PFSK-1 (cell line): ENCODE measurements at regions not wholly inside any gene's neighbourhood (a gene's known extent, or its start where the extent isn't known, plus 50 kb on each side); places are given as distances from the start of the nearest gene placed in this dataset.

Experiments used
- FOXP2 ChIP-seq: optimal IDR thresholded peaks from 2 replicates; pipeline ENCODE3; 2011; ENCODE audit warnings: borderline replicate concordance, control low read depth, inconsistent platforms; ENCODE audit not compliant: insufficient read depth; ENCODE audit errors: extremely low read length, extremely low read depth
- POLR2AphosphoS5 ChIP-seq: IDR thresholded peaks from 2 replicates; pipeline ENCODE4 v1.6.1; 2012; ENCODE audit warnings: low read depth, mild to moderate bottlenecking, control low read depth, low read length, moderate library complexity
- REST ChIP-seq, 2 experiments: IDR thresholded peaks; 2 replicates each; pipeline versions ENCODE4 v1.6.1 to v1.8.0; 2011 to 2012; ENCODE audit warnings: low read depth in 2 of 2, low read length in 2 of 2, control low read depth in 1 of 2, inconsistent platforms in 1 of 2, mild to moderate bottlenecking in 1 of 2, moderate library complexity in 1 of 2; ENCODE audit not compliant: insufficient read depth in 1 of 2
- SIN3A ChIP-seq: IDR thresholded peaks from 2 replicates; pipeline ENCODE4 v1.6.1; 2012; ENCODE audit warnings: mild to moderate bottlenecking, low read length, moderate library complexity, borderline replicate concordance; ENCODE audit not compliant: insufficient read depth
- TAF1 ChIP-seq: IDR thresholded peaks from 2 replicates; pipeline ENCODE4 v1.6.1; 2012; ENCODE audit warnings: low read length, control low read depth, borderline replicate concordance; ENCODE audit not compliant: insufficient read depth

DNA sequence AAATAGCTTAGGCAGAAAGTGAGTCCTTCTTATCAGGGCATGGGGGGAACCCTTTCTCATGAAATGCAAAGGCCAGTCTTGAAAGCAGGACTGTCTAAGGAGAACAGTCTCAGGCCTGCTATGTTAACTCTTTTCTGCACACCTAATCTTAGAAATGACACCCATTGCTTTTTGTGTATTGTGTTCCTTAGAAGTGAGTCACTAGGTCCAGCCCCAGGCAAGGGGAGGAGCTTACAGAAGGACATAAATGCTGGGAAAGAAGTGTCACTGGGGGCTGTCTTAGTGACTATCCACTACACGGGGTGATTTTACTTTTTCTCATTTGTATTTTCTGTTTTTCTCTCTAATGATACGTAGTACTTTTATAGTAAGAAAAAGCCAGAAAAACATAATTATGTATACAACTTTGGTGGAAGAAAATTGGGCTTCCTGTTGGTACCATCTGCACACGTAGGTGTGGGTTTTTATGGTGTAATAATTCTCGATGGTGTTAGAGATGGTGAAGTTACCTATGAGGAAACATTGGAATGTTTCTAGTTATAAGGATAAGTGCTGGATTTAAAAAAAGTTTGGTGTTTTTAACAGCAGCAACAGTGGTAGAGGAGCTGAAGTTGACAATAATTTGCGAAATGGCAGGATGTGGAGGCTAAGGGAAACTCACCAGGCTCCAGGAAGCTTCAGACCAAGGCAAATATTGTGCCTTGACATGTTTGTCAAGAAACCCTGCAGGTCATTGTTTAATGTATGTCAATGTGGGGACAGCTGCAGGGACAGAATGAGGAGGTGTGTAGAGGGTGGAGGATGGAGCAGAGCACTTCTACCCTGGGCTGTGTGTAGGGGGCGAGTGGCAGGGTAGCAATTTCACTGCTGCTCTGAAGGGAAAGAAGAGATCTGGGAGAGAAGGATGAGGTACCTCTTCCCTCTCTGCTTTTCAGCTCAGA is 214.9 kb downstream of the KTN1 start:
- TF ChIP-seq POLR2AphosphoS5 (no peak), REST (IDR thresholded peaks at IDR 0.05; ENCODE audit: insufficient read depth in 1 of 2, low read depth in 2 of 2, low read length in 2 of 2) (no peak), TAF1 (no peak)

- TF ChIP-seq POLR2AphosphoS5 (no peak), REST (IDR thresholded peaks at IDR 0.05; ENCODE audit: insufficient read depth in 1 of 2, low read depth in 2 of 2, low read length in 2 of 2) (no peak), TAF1 (no peak), SIN3A (no peak), FOXP2 (no peak)
Observed at GRCh38 chr14:55798406-55798805, 218.4 kb downstream of the KTN1 start.

DNA sequence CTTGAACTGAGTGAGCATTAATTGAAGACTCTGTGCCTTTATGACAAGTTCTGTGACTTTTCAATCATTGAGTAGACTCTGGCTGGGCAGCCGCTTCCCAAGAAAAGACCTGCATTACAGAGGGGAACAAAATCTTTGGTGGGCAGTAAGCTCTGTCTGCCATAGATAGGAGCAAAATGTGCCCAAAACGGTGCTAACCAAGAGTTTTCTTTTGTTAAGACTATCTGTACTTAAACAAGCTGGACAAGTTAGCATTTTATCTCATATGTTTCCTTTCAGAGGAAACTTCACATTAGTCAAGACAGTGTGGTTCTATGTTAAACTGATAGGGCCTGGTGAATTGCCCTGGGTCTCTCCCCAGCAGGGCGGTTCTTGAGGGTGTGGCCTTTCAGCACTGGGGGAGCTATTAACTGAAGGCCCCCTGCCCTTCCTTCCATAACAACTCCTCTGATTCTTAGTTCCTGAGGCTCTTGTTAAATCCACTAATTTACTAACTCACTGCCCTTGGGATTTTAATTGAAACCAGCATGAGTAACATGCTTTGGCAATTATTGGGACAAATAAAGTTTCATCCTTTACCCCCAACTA is 219.6 kb downstream of the KTN1 start:
- TF ChIP-seq TAF1 = no peak
- no peak for TF ChIP-seq POLR2AphosphoS5
- no peak for TF ChIP-seq FOXP2
- no peak for TF ChIP-seq SIN3A
- no peak for TF ChIP-seq REST (IDR thresholded peaks at IDR 0.05; ENCODE audit: insufficient read depth in 1 of 2, low read depth in 2 of 2, low read length in 2 of 2)

DNA sequence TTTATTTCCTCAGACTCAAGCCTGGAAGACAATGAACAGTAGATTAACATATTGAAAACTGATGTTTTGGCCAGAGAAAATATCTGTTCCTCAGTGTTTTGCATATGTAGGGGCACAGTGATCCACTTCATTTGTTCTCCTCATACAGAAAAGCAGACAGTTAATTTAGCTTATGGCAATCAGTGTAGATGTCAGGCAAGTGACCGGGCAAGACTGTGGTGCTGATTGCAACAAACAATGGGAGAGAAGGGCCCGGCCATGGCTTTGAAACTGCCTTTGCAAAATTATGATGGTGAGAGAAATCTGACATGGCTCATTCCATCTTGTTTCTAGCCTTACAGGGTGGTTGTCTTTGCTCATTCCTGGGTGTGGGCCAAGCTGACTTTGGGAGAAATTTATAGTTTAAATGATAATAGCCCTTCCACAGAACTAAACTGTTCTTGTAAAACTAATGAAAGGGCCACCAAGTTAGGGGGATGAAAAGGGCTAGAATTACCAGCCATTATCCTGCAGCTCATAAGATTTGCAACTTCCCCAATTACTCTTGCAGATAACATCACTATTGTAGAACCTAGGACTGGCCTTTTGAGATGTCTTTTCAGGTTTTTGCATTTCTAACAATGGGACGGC is 220.3 kb downstream of the KTN1 start:
- TF ChIP-seq FOXP2 (no peak), SIN3A (no peak), TAF1 (no peak)

DNA sequence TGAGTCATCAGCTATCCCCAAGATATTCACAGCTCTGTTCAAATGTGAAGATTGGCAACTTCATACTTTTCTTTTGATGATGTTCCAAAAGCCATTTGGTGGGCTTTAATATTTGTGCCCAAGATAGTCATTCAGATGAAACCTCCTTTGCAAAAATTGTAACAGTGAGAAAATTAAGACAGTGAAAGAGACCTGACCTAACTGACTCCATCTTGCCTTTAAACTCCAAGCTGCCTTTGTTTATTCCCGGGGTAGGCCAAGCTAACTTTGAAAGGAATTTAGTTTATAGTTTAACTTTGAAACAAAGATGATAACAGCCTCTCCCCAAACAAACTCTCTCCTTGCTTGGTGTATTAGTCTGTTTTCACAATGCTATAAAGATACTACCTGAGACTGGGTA is 221.1 kb downstream of the KTN1 start:
- no peak for TF ChIP-seq POLR2AphosphoS5
- TF ChIP-seq TAF1 = no peak
- TF ChIP-seq REST (IDR thresholded peaks at IDR 0.05; ENCODE audit: insufficient read depth in 1 of 2, low read depth in 2 of 2, low read length in 2 of 2) = no peak
- TF ChIP-seq FOXP2 = no peak
- no peak for TF ChIP-seq SIN3A
